NCI-H187 treated with DMSO at 0.1 percent for 48 hours (cell line): ENCODE measurements at regions not wholly inside any gene's neighbourhood (a gene's known extent, or its start where the extent isn't known, plus 50 kb on each side); places are given as distances from the start of the nearest gene placed in this dataset.

Experiments
- DNase-seq: peaks from one replicate; lab custom pipeline; 2025; lab: John Stamatoyannopoulos, UW

DNA sequence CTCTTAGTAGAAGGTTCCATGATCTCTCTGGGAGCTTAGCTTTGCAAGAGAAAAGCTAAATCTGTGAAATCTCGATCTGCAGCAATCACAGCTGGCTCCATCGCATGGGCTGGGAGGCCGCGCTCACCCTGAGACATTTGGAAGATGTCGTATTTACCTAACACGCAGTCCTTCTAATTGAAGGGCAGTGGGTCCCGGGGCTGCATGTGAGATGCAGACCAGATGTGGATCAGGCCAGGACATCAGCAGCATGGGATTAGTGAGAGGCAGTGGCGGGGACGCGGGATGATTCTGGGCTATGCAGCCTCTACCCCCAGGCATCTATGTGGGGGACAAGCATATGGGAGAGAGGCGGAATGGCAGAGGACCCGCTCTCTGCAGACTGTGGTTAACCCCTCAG, 312.4 kb upstream of the RTL1 start:
- no peak for DNase-seq

DNA sequence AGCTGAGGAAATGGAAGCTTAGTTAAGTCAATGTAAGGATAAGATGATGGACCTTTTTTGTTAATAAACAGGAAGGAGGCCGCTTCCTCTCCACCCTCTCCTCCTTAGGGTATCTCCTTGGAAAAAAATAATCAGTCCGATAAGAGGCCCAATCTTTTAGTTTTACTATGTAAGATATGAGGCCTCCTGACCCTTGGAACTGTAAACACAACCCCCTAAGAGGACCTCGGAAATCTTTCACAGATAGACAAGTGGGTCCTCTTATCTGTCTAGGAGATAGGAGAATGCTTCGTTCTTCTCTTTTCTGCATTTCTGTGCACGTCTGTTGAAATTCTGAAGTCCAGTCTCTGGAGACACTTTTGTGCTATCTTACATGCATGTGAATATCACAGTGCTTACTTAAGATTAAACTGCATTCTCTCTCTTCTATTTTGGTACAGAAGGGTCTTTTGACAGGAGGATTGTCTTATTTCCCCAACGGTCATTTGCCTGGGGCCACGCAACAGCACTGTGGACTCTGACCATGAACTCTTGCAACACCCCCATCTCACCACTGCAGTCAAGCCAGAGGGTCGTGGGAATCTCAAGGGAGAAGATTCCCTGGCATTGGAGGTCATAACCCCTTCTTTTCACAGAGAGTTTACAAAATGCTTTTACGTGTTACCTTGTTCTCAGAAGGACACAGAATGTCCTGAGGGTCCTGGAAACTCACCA, 313.0 kb upstream of the RTL1 start:
- DNase-seq, result no peak

DNA sequence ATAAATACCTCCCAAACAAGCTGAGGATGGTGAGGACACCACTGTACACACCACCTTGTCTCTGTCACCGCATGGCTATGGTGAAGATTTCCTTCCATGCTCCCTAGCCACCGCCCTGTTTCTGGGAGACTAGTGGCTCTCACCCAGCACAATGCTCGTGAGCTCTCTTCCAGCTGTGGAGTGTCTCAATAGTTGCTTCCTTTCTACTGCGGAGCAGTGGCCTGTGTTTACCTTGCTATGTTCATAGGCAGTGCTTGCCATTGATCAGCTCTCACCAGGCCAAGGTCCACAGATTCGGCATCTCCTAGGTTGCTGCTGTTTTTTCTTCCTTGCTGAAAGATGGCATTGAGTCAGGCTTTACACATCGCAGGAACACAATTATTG, 313.6 kb upstream of the RTL1 start:
- no peak for DNase-seq

DNA sequence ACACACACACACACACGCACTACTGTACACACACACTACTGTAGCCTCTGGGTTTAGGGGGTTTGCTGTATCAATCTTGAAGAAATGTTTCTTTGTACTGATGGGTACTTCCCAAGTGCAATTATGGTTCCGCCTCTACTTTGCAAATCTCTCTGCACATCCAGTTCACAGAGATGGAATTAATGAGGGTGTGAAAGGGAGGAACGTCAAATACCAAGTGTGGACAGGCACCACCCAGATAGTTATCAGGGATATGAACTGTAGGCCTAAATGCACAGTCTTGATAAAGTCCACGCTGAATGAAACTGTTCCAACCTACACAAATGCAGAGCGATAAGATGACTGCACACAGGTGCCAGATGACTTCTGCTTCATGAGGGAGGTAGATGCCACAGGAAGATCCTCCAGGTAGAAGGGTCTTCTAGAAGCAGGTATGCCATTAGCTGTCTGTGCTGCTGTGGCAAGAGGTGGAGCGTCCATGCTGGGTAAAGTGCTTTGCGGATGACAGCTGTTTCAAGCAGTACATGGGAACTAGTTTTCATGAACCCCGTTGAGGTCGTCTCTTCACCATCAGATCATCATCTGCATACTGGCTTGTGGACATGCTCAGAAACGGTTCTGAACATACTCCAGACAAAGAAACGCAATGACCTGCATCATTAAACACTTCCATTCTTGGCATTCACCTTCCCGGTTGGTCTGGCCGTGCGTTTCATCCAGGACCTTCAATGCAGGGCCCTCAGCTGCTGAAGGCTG, 314.3 kb upstream of the RTL1 start:
- no peak for DNase-seq

GRCh38 chr14:101219896-101220703, 316.6 kb upstream of the RTL1 start:
- no peak for DNase-seq

DNA sequence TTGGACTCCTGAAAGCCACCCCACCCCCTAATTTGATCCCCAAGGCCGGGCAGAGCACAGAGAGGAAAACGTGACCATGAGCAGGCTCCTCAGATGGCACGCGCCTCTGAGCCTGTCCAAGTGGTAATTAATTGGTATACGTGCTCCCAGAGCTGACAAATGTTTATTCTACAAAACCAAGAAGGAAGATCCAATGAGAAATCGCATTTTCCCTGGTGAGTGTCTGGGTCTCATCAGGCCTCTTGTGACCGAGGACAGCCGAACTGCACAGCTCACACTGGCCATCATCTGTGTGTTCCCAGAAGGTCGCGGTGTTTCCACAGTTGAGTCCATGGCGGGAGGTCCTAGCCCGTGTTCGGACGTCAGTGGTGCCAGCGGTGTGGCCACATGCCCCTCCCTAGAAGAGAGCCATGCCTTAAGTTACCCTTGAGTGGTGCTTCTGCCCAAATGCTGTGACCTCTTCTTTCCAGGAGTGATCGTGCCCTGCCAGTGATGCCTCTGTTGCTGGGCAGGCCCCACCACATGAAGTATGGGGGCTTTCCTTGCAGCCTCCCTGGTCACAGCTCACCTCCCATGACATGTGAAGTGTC, 317.5 kb upstream of the RTL1 start:
- no peak for DNase-seq

GRCh38 chr14:101221549-101222160, 318.1 kb upstream of the RTL1 start:
- no peak for DNase-seq

GRCh38 chr14:101222362-101223070, 319.0 kb upstream of the RTL1 start:
- no peak for DNase-seq

DNA sequence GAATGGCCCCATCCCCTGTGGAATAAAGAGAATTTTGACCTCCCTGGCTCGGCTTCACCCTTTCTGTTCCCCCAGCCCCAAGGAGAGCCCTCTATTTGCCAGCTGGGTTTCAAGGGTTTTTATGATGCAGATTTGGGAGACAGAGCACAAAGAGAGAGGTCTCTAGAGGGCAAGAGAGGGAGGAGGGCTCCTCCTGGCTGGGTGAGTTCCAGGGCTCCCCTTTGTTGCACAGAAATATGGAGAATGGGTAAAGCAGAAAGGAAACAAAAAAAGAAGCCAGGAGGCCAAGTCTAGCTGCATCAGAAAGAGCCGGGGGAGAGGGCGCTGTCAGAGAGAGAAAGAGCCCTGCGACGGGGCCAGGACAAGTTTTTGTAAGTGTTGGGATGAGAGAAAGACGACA, 319.6 kb upstream of the RTL1 start:
- DNase-seq, result no peak

- no peak for DNase-seq
These were observed 320.1 kb upstream of the RTL1 start for GRCh38 chr14:101223561-101224162.

DNA sequence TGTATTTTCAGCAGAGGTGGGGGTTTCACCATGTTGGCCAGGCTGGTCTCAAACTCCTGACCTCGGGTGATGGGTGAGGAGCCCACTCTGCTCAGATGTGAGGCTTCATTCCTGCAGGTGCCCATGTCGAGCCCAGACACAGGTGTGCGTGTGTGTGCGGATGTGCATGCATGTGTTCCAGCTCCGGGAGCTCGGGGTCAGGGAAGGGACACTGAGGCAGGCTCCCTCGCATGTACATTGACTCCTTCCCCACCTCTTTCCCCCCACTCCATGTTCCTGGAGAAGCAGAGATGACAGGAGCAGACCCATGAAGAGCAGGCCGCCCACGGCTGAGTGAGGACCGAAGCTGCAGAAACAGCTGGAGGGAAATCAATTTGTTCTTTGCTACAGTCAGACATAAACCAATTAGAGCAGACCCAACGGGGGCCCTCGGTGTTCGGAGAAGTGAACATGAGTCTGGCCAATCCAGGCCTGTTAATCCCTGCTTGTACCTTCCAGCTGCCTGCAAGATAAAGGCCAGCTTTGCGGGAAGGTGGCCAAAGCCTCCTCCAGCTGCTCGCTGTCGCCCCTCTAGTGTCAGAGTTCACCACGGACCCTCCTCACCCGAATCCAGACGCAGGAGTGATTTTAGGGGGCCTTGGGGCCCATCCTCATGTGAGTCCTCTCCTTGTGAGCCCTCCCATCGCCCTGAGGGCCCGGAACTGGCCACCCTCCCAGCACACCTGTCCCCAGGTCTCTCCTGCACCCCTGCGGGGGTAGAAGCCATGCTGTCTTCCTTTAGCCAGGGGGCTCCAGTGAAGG, 321.0 kb upstream of the RTL1 start:
- DNase-seq, result no peak

- DNase-seq, result no peak
These were observed 321.9 kb upstream of the RTL1 start for GRCh38 chr14:101225157-101226152.

DNA sequence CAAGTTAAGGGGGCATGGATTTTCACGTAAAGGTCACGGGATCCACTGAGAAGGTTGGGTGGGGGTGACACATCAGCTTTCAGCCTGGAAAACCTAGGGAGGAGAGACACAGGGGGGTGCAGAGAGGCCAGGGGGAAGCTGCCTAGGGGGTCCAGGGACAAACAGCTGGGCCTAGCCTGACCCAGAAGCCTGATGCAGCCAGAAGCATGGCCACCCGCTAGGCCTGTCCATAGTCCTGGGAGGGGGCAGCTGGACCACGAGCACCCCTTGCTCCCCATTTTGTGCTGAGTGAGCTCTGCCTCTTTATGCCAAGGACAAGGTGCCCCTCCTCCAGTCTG, 322.7 kb upstream of the RTL1 start:
- no peak for DNase-seq

GRCh38 chr14:101226603-101227425, 323.3 kb upstream of the RTL1 start:
- no peak for DNase-seq

DNA sequence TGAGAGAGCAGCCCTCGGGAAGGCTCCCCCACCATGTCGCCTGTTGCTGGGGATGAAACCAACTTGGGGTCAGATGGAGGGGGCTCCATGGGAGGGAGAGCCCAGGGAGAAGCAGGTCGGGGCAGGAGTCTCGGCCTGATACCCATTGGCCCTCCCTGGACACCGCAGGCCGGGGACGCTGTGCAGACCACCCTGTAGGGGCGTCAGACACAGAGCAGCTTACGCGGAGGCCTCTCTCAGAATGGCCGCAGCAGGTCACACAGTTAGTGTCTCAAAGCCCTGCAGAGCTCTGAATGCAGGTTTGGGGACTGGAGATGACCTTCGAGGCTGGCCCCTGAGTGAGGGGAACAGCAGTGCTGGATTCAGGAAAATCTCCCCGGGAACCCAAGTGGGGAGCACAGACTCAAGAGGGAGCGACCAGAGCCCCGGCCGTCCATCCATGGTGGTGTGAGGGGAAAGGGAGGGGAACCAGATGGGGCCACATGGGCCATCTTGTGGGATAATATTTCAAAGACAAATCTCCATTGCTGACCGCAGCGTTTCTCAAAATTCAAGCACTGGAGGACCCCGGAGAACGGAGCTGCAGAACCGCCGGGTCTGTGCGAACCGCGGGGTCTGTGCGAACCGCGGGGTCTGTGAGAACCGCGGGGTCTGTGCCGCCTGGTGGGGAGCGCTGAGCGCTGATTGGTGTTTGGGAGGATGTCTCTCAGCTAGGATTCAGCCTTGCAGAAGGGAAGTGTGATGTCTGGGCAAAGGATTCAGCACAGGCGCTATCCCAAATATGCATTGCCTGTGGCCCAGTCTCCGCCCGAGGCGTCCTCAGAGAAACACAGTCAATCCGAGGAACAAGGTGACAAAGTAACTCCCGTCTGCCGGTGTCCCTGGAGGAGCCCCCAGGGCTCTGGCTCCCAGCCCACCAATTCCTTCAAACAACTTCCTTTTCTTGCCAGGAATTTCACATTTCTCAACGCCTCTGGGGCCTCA, 324.4 kb upstream of the RTL1 start:
- no peak for DNase-seq

DNA sequence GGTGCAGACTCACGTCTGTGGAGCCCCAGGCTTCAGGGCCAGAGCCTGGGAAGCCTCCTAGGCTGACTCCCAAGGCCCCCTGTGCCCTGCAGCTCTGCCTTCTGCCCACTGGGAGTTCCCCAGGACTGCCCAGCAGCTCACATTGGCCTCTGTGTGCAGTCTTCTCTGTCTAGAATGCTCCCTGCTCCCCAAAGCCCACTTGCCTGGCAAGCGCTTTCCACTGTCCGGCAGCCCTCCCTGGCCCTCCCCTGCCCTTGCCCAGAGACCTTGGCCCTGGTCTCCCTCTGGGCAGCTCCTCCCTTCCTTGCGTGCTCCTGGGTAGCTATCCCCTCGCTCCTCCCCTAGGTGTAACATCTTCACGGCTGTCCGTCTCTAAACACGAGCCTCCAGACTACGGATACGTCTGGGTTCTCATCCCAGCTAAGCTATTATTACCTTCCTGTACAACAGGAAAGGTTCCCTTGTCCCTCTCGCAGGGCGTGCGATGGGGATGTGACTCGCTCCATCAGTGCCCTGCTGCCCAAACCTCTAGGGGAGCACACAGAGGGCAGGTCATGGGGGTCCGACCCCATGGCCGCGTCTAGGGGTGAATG, 325.5 kb upstream of the RTL1 start:
- DNase-seq, result no peak

DNA sequence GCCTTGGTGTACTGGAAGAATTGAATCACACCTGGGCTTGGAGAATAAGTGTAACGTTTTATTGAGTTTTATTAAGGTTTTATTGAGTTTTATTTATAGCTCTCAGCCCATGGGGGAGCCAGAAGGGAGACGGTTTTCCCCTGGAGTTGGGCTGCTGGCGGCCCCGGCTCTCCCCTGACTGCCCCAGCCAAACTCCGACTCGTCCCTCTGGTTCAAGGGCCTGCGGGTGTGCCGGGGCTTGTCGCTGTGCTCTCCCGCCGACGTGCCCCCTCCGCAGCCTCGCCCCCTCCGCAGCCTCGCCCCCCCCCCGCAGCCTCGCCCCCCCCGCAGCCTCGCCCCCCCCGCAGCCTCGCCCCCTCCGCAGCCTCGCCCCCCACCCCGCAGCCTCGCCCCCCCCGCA, 326.1 kb upstream of the RTL1 start:
- no peak for DNase-seq
